HEK293 (cell line): ENCODE measurements at regions not wholly inside any gene's neighbourhood (a gene's known extent, or its start where the extent isn't known, plus 50 kb on each side); places are given as distances from the start of the nearest gene placed in this dataset.

ENCODE experiments used
- CTCF ChIA-PET: fragments of 350-600 bp; formaldehyde crosslinking; extraction: SDS; loops from one replicate; lab custom pipeline; 2021; ENCODE audit warnings: antibody characterized with exemption; lab: Yijun Ruan, JAX
- POLR2A ChIA-PET: fragments of 300-600 bp; formaldehyde crosslinking; extraction: SDS; loops from one replicate; lab custom pipeline; 2020; ENCODE audit warnings: antibody characterized with exemption, inconsistent platforms; lab: Yijun Ruan, JAX
- H3K27ac ChIP-seq: fragments of 200-500 bp; sonication (Bioruptor generic); 2 replicates; pipeline ENCODE4 v1.5.1; 2014; ENCODE audit warnings: low read depth, low read length, control low read depth, inconsistent platforms; ENCODE audit errors: extremely low read depth
- H3K36me3 ChIP-seq, 2 experiments: fragments of 200-500 bp in 1 of 2; sonication (Bioruptor generic) in 1 of 2; 1 replicate in 1 of 2; 2 replicates in 1 of 2; pipeline ENCODE4 v1.5.1; 2014 to 2017; ENCODE audit warnings: inconsistent platforms in 2 of 2, low read length in 2 of 2; ENCODE audit not compliant: control insufficient read depth in 2 of 2, insufficient read depth in 1 of 2
- H3K4me1 ChIP-seq: fragments of 200-500 bp; sonication (Bioruptor generic); 2 replicates; pipeline ENCODE4 v1.5.1; 2014; ENCODE audit warnings: mild to moderate bottlenecking, low read length, inconsistent platforms; ENCODE audit not compliant: control insufficient read depth, insufficient read depth
- H3K4me3 ChIP-seq: 2 replicates; pipeline ENCODE4 v1.5.1; 2011; ENCODE audit warnings: low read depth, mild to moderate bottlenecking, control low read depth, low read length, moderate library complexity
- H3K9me3 ChIP-seq: fragments of 200-500 bp; sonication (Bioruptor generic); 2 replicates; pipeline ENCODE4 v1.5.1; 2014; ENCODE audit warnings: low read depth, low read length, inconsistent platforms; ENCODE audit not compliant: control insufficient read depth, insufficient read depth
- GLI2 ChIP-seq: fragments of 450-650 bp; formaldehyde crosslinking; IDR thresholded peaks from 2 replicates; pipeline ENCODE4; 2017; ENCODE audit warnings: missing biosample characterization, missing genetic modification characterization, low read depth, borderline replicate concordance
- GLIS1 ChIP-seq: fragments of 450-650 bp; formaldehyde crosslinking; IDR thresholded peaks from 2 replicates; pipeline ENCODE4 v1.5.1; 2016; ENCODE audit warnings: missing biosample characterization, missing genetic modification characterization
- HOXD13 ChIP-seq: sonication (generic); formaldehyde crosslinking; IDR thresholded peaks from 2 replicates; pipeline ENCODE4 v1.8.0; 2022; ENCODE audit warnings: missing genetic modification reagents, borderline replicate concordance
- KLF16 ChIP-seq: fragments of 450-650 bp; formaldehyde crosslinking; IDR thresholded peaks from 2 replicates; pipeline ENCODE4 v1.5.1; 2017; ENCODE audit warnings: missing biosample characterization, missing genetic modification characterization
- KLF8 ChIP-seq: fragments of 450-650 bp; formaldehyde crosslinking; IDR thresholded peaks from 2 replicates; pipeline ENCODE4 v1.5.1; 2016; ENCODE audit warnings: missing biosample characterization, missing genetic modification characterization
- MEIS1 ChIP-seq: sonication (generic); formaldehyde crosslinking; IDR thresholded peaks from 2 replicates; pipeline ENCODE4 v1.8.1; 2022; ENCODE audit warnings: missing genetic modification reagents, mild to moderate bottlenecking, borderline replicate concordance
- SP2 ChIP-seq: fragments of 450-650 bp; formaldehyde crosslinking; IDR thresholded peaks from 2 replicates; pipeline ENCODE4 v1.5.1; 2016; ENCODE audit warnings: missing biosample characterization, missing genetic modification characterization
- ZNF10 ChIP-seq: fragments of 450-650 bp; formaldehyde crosslinking; IDR thresholded peaks from 2 replicates; pipeline ENCODE4 v1.5.1; 2017; ENCODE audit warnings: missing biosample characterization, missing genetic modification characterization
- ZNF16 ChIP-seq: fragments of 450-650 bp; formaldehyde crosslinking; IDR thresholded peaks from 2 replicates; pipeline ENCODE4 v1.5.1; 2016; ENCODE audit warnings: low read depth, missing biosample characterization, missing genetic modification characterization
- ZNF175 ChIP-seq: fragments of 450-650 bp; formaldehyde crosslinking; IDR thresholded peaks from 2 replicates; pipeline ENCODE4 v1.5.1; 2016; ENCODE audit warnings: missing biosample characterization, missing genetic modification characterization
- ZNF211 ChIP-seq: fragments of 450-650 bp; formaldehyde crosslinking; IDR thresholded peaks from 2 replicates; pipeline ENCODE4 v1.5.1; 2016; ENCODE audit warnings: low read depth, missing biosample characterization, missing genetic modification characterization
- ZNF214 ChIP-seq: fragments of 450-650 bp; formaldehyde crosslinking; IDR thresholded peaks from 2 replicates; pipeline ENCODE4 v1.5.1; 2017; ENCODE audit warnings: missing biosample characterization, mild to moderate bottlenecking, missing genetic modification characterization, borderline replicate concordance
- ZNF221 ChIP-seq: fragments of 450-650 bp; formaldehyde crosslinking; IDR thresholded peaks from 2 replicates; pipeline ENCODE4 v1.5.1; 2017; ENCODE audit warnings: missing biosample characterization, missing genetic modification characterization, borderline replicate concordance
- ZNF473 ChIP-seq: fragments of 450-650 bp; formaldehyde crosslinking; IDR thresholded peaks from 2 replicates; pipeline ENCODE4 v1.5.1; 2017; ENCODE audit warnings: missing biosample characterization, missing genetic modification characterization
- ZNF501 ChIP-seq: fragments of 450-650 bp; formaldehyde crosslinking; IDR thresholded peaks from 2 replicates; pipeline ENCODE4 v1.5.1; 2016; ENCODE audit warnings: missing biosample characterization, missing genetic modification characterization
- ZNF626 ChIP-seq: fragments of 450-650 bp; sonication (Bioruptor Pico); formaldehyde crosslinking; IDR thresholded peaks from 2 replicates; pipeline ENCODE4 v1.5.1; 2018; ENCODE audit warnings: missing biosample characterization, missing genetic modification characterization, inconsistent platforms
- ZNF776 ChIP-seq: fragments of 450-650 bp; formaldehyde crosslinking; IDR thresholded peaks from 2 replicates; pipeline ENCODE4 v1.5.0; 2017; ENCODE audit warnings: missing biosample characterization, missing genetic modification characterization, borderline replicate concordance
- ZXDB ChIP-seq: fragments of 450-650 bp; formaldehyde crosslinking; IDR thresholded peaks from 2 replicates; pipeline ENCODE4 v1.5.1; 2016; ENCODE audit warnings: missing biosample characterization, missing genetic modification characterization
- TF ChIP-seq, protein P1 (sequence below): fragments of 450-650 bp; formaldehyde crosslinking; IDR thresholded peaks from 2 replicates; pipeline ENCODE4 v1.5.1; 2016; ENCODE audit warnings: missing biosample characterization, missing genetic modification characterization
- TF ChIP-seq, protein P2 (sequence below): fragments of 450-650 bp; formaldehyde crosslinking; IDR thresholded peaks from 2 replicates; pipeline ENCODE4 v1.5.1; 2016; ENCODE audit warnings: missing biosample characterization, missing genetic modification characterization, borderline replicate concordance
- TF ChIP-seq, protein P3 (sequence below): fragments of 450-650 bp; formaldehyde crosslinking; IDR thresholded peaks from 2 replicates; pipeline ENCODE4 v1.5.1; 2016; ENCODE audit warnings: missing biosample characterization, missing genetic modification characterization, borderline replicate concordance
- TF ChIP-seq, protein P4 (sequence below): fragments of 450-650 bp; formaldehyde crosslinking; IDR thresholded peaks from 2 replicates; pipeline ENCODE4 v1.5.1; 2016; ENCODE audit warnings: missing biosample characterization, missing genetic modification characterization

DNA sequence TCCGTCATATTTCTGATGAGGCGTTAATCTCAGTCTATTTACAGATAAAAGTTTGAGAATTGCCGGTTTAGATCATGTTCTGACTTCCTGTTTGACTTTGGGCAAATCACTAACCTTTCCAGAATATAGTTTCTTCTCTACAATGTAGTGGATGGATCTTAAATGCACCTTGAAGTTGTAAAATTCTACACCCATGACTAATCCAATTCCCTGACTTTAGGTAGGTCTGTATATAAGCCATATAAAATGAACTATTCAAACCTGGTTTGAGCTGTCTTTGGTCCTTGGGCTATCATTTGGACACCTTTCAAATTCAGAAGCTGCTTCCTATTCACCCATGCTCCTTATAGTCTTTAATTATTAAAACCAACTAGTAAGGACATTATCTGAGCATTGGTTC is 52.2 kb upstream of the BLID start:
- Histone ChIP-seq H3K27ac (no peak overlapping the region), H3K36me3 (no peaks in the 10 kb centered on the region), H3K4me1 (no peaks in the 10 kb centered on the region), H3K4me3 (no peak overlapping the region), H3K9me3 (no peaks in the 10 kb centered on the region)
- TF ChIP-seq ZNF776 (tag by site-specific recombination) (no peak), GLI2 (tag by site-specific recombination) (no peak), MEIS1 (CRISPR knock-in tag) (no peak), ZNF214 (tag by site-specific recombination) (no peak), ZNF10 (tag by site-specific recombination) (no peak), KLF8 (no peak), SP2 (tag by site-specific recombination) (no peak), ZNF16 (no peak)
- TF ChIP-seq, protein P1, sequence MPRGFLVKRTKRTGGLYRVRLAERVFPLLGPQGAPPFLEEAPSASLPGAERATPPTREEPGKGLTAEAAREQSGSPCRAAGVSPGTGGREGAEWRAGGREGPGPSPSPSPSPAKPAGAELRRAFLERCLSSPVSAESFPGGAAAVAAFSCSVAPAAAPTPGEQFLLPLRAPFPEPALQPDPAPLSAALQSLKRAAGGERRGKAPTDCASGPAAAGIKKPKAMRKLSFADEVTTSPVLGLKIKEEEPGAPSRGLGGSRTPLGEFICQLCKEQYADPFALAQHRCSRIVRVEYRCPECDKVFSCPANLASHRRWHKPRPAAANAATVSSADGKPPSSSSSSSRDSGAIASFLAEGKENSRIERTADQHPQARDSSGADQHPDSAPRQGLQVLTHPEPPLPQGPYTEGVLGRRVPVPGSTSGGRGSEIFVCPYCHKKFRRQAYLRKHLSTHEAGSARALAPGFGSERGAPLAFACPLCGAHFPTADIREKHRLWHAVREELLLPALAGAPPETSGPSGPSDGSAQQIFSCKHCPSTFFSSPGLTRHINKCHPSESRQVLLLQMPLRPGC (tag by site-specific recombination): no peak
- TF ChIP-seq, protein P2, sequence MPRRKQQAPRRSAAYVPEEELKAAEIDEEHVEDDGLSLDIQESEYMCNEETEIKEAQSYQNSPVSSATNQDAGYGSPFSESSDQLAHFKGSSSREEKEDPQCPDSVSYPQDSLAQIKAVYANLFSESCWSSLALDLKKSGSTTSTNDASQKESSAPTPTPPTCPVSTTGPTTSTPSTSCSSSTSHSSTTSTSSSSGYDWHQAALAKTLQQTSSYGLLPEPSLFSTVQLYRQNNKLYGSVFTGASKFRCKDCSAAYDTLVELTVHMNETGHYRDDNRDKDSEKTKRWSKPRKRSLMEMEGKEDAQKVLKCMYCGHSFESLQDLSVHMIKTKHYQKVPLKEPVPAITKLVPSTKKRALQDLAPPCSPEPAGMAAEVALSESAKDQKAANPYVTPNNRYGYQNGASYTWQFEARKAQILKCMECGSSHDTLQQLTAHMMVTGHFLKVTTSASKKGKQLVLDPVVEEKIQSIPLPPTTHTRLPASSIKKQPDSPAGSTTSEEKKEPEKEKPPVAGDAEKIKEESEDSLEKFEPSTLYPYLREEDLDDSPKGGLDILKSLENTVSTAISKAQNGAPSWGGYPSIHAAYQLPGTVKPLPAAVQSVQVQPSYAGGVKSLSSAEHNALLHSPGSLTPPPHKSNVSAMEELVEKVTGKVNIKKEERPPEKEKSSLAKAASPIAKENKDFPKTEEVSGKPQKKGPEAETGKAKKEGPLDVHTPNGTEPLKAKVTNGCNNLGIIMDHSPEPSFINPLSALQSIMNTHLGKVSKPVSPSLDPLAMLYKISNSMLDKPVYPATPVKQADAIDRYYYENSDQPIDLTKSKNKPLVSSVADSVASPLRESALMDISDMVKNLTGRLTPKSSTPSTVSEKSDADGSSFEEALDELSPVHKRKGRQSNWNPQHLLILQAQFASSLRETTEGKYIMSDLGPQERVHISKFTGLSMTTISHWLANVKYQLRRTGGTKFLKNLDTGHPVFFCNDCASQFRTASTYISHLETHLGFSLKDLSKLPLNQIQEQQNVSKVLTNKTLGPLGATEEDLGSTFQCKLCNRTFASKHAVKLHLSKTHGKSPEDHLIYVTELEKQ (tag by site-specific recombination): no peak
- POLR2A ChIA-PET: no interaction called here
- CTCF ChIA-PET: interaction anchor here (0.7 to 1.0 kb wide), 3 partner anchors 34 to 60 kb away, joined by 3 read pairs; no protein-coding TSS in a partner anchor

DNA sequence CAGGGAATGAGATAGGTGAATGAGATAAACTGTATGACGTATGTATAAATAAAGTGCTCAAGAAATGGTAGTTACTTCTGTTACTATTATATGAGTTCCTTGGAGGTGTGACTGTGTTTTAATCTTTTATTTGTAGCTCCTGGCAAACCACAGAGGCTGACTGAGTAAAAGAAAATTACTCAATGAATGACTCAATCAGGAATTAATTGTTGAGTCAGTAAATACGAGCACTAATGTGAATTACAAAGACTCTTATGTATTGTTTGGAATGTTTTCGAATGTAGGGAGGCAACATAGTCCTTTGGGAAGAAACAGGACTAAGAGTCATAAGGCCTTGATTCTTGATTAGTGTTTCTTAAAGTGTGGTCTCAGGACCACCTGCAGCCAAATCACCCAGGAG is 51.1 kb upstream of the BLID start:
- Histone ChIP-seq H3K4me1 (no peaks in the 10 kb centered on the region), H3K36me3 (no peaks in the 10 kb centered on the region), H3K9me3 (no peaks in the 10 kb centered on the region), H3K4me3 (no peak overlapping the region), H3K27ac (no peak overlapping the region)
- ChIA-PET CTCF (interaction anchor here (1.0 kb wide), 1 partner anchor 59 kb away, joined by 3 read pairs; no protein-coding TSS in a partner anchor), POLR2A (no interaction called here)
- TF ChIP-seq ZNF221: no peak
- TF ChIP-seq ZXDB (tag by site-specific recombination): no peak
- TF ChIP-seq GLIS1 (tag by site-specific recombination): no peak
- no peak for TF ChIP-seq ZNF175
- TF ChIP-seq, protein P3, sequence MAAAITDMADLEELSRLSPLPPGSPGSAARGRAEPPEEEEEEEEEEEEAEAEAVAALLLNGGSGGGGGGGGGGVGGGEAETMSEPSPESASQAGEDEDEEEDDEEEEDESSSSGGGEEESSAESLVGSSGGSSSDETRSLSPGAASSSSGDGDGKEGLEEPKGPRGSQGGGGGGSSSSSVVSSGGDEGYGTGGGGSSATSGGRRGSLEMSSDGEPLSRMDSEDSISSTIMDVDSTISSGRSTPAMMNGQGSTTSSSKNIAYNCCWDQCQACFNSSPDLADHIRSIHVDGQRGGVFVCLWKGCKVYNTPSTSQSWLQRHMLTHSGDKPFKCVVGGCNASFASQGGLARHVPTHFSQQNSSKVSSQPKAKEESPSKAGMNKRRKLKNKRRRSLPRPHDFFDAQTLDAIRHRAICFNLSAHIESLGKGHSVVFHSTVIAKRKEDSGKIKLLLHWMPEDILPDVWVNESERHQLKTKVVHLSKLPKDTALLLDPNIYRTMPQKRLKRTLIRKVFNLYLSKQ (tag by site-specific recombination): no peak
- TF ChIP-seq ZNF211 (tag by site-specific recombination): no peak
- no peak for TF ChIP-seq KLF16
- no peak for TF ChIP-seq ZNF501 (tag by site-specific recombination)
- no peak for TF ChIP-seq ZNF473
- TF ChIP-seq, protein P4, sequence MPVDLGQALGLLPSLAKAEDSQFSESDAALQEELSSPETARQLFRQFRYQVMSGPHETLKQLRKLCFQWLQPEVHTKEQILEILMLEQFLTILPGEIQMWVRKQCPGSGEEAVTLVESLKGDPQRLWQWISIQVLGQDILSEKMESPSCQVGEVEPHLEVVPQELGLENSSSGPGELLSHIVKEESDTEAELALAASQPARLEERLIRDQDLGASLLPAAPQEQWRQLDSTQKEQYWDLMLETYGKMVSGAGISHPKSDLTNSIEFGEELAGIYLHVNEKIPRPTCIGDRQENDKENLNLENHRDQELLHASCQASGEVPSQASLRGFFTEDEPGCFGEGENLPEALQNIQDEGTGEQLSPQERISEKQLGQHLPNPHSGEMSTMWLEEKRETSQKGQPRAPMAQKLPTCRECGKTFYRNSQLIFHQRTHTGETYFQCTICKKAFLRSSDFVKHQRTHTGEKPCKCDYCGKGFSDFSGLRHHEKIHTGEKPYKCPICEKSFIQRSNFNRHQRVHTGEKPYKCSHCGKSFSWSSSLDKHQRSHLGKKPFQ (tag by site-specific recombination): no peak
- no peak for TF ChIP-seq ZNF626
- TF ChIP-seq HOXD13 (CRISPR knock-in tag): no peak
